Gastroesophageal sphincter (tissue), 4 donors: ENCODE measurements at regions not wholly inside any gene's neighbourhood (a gene's known extent, or its start where the extent isn't known, plus 50 kb on each side); places are given as distances from the start of the nearest gene placed in this dataset.

Experiments
- ATAC-seq: fragments of 150-250 bp; one replicate; pipeline ENCODE4 v1.9.1; 2016; ENCODE audit warnings: mild to moderate bottlenecking, moderate library complexity
- H3K27ac ChIP-seq, 4 donors: fragments of 200-600 bp; sonication (generic) in 3 of 4; 1 replicate in 3 of 4; 2 replicates in 1 of 4; pipeline ENCODE4 v1.5.1; 2016 to 2019
- H3K27me3 ChIP-seq: fragments of 200-600 bp; sonication (generic); one replicate; pipeline ENCODE4 v1.5.1; 2019
- H3K36me3 ChIP-seq, 2 donors: fragments of 200-600 bp; sonication (generic); one replicate each; pipeline ENCODE4 v1.5.1; 2019; ENCODE audit warnings: control low read depth in 1 of 2
- H3K4me1 ChIP-seq, 3 donors: fragments of 200-600 bp; sonication (generic); 1 replicate in 2 of 3; 2 replicates in 1 of 3; pipeline ENCODE4 v1.5.1; 2016 to 2019; ENCODE audit warnings: control low read depth in 2 of 3
- H3K4me3 ChIP-seq, 2 donors: fragments of 200-600 bp; sonication (generic); one replicate each; pipeline ENCODE4 v1.5.1; 2019; ENCODE audit warnings: mild to moderate bottlenecking in 1 of 2, moderate library complexity in 1 of 2
- H3K9me3 ChIP-seq, 3 donors: fragments of 200-600 bp; sonication (generic); one replicate each; pipeline ENCODE4 v1.5.1; 2017 to 2019; ENCODE audit warnings: control low read depth in 2 of 3
- CTCF ChIP-seq, 4 experiments: fragments of 200-600 bp in 2 of 4; fragments of 450-650 bp in 2 of 4; sonication (generic) in 1 of 4; IDR thresholded peaks; one replicate each; pipeline ENCODE4 v1.5.1; 2017 to 2019; ENCODE audit warnings: antibody characterized with exemption in 4 of 4, mild to moderate bottlenecking in 2 of 4, moderate library complexity in 2 of 4
- EP300 ChIP-seq: sonication (generic); formaldehyde crosslinking; IDR thresholded peaks from one replicate; pipeline ENCODE4 v1.6.1; 2017; ENCODE audit warnings: antibody characterized with exemption, mild to moderate bottlenecking
- POLR2A ChIP-seq, 2 donors: fragments of 450-650 bp; IDR thresholded peaks; one replicate each; pipeline ENCODE4 v1.6.1; 2017; ENCODE audit warnings: antibody characterized with exemption in 2 of 2, mild to moderate bottlenecking in 2 of 2, moderate library complexity in 1 of 2
- POLR2AphosphoS5 ChIP-seq: sonication (generic); formaldehyde crosslinking; IDR thresholded peaks from one replicate; pipeline ENCODE4 v1.6.1; 2017; ENCODE audit warnings: antibody characterized with exemption
- WGBS, 2 donors: methylation state at CpG; one replicate each; pipeline ENCODE4 v1.1.5; 2018; ENCODE audit warnings: low coverage in 1 of 2; 5-methylcytosine and 5-hydroxymethylcytosine counted together

DNA sequence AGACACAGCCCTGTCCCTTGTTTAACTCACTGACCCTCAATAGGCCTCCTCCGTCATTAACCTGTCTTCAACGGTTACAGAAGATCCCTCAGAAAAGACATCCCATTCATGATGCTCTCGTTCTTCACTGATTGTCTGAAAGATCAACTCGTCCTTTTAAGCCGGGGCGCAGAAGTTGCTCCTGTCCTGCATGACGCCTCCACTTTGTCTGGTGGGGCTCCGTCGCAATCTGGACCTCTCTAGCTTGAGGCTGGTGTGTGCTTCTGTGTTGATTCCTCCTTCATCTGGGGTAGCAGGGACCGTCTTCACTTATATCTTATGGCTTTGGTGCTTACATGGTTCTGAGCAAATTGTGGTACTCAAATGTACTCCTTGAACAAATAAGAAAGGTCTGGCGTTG, 766.0 kb upstream of the PCDH9 start:
- no peaks in the 10 kb centered on the region for H3K9me3 ChIP-seq
- no peaks in the 10 kb centered on the region for H3K27me3 ChIP-seq
- no peak for ATAC-seq
- no peak overlapping the region for H3K4me3 ChIP-seq
- H3K4me1 ChIP-seq = no peaks in the 10 kb centered on the region
- WGBS, 2 donors = 91 to 92% methylated on average over 5 to 10 of the region's 11 CpGs
- H3K27ac ChIP-seq = no peak overlapping the region
- no peaks in the 10 kb centered on the region for H3K36me3 ChIP-seq
- no peak for TF ChIP-seq POLR2AphosphoS5

GRCh38 chr13:67990868-67991267, 760.7 kb upstream of the PCDH9 start:
- Histone ChIP-seq H3K36me3 (no peaks in the 10 kb centered on the region), H3K9me3 (no peaks in the 10 kb centered on the region), H3K27me3 (no peaks in the 10 kb centered on the region), H3K4me3 (no peak overlapping the region), H3K4me1 (no peaks in the 10 kb centered on the region), H3K27ac (no peak overlapping the region)
- ATAC-seq = no peak
- TF ChIP-seq POLR2A (IDR thresholded peaks at IDR 0.05) (no peak), EP300 (no peak), POLR2AphosphoS5 (no peak), CTCF (IDR thresholded peaks at IDR 0.05) (no peak)
- WGBS, 2 donors = 85 to 94% methylated on average over 3 to 4 of the region's 4 CpGs

DNA sequence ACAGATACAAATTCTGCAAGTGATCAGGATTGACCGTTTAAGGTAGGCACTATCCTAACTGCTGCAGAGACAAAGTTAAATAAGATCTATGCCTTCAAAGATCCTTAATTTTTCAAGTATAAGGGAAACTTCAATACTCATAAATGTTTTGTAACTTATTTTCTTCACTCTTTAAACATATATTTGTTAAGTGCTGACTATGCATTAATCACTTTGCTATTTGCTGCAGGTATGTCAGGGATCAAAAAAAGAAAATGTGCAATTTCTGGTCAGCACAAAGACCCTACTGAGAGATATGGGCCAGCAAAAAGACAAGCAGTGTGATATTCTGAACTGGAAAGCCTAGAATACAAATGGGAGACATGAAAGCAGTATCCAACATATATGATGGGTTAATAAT, 756.1 kb upstream of the PCDH9 start:
- Histone ChIP-seq H3K27ac (no peak overlapping the region), H3K36me3 (no peaks in the 10 kb centered on the region), H3K4me3 (no peak overlapping the region), H3K4me1 (no peaks in the 10 kb centered on the region), H3K9me3 (no peaks in the 10 kb centered on the region), H3K27me3 (no peaks in the 10 kb centered on the region)
- ATAC-seq = no peak
- no peak for TF ChIP-seq CTCF (IDR thresholded peaks at IDR 0.05)
- TF ChIP-seq EP300 = no peak
- no peak for TF ChIP-seq POLR2A (IDR thresholded peaks at IDR 0.05)
- no peak for TF ChIP-seq POLR2AphosphoS5
- 57 to 100% methylated on average over 1 of the region's 1 CpG for WGBS, 2 donors

DNA sequence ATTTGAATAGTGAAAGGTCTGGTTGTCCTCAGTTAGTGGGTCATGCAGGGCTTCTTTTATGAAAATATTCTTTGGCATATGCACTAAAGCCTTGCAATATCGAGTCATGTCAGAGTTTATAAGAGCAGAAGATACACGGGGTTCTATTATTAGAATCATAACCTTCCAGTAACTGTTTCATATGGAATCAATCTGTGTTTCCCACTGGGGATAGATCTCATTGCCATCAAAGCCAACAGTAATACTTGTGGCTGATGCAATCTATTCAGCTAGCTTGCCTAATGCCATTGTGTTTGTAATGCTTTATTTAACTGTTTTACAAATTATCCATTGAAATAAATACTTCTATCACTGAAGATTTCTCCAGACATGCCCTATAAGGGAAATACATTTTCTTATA, 746.9 kb upstream of the PCDH9 start:
- H3K27me3 ChIP-seq = no peaks in the 10 kb centered on the region
- H3K9me3 ChIP-seq = no peaks in the 10 kb centered on the region
- H3K36me3 ChIP-seq = no peaks in the 10 kb centered on the region
- no peaks in the 10 kb centered on the region for H3K4me1 ChIP-seq
- H3K4me3 ChIP-seq = no peak overlapping the region
- 10 to 53% methylated on average over 2 of the region's 2 CpGs for WGBS, 2 donors
- TF ChIP-seq POLR2AphosphoS5 (no peak), CTCF (IDR thresholded peaks at IDR 0.05) (no peak), EP300 (no peak), POLR2A (IDR thresholded peaks at IDR 0.05) (no peak)
- H3K27ac ChIP-seq = no peak overlapping the region
- ATAC-seq = no peak

GRCh38 chr13:67971291-67971690, 741.2 kb upstream of the PCDH9 start:
- 75 to 76% methylated on average over 5 of the region's 5 CpGs for WGBS, 2 donors
- H3K36me3 ChIP-seq = no peaks in the 10 kb centered on the region
- H3K27me3 ChIP-seq = no peaks in the 10 kb centered on the region
- ATAC-seq = no peak
- no peak overlapping the region for H3K27ac ChIP-seq
- TF ChIP-seq POLR2AphosphoS5 (no peak), EP300 (no peak), POLR2A (IDR thresholded peaks at IDR 0.05) (no peak), CTCF (IDR thresholded peaks at IDR 0.05) (no peak)
- no peak overlapping the region for H3K4me3 ChIP-seq
- H3K9me3 ChIP-seq = no peaks in the 10 kb centered on the region
- no peaks in the 10 kb centered on the region for H3K4me1 ChIP-seq

GRCh38 chr13:67967031-67967430, 736.9 kb upstream of the PCDH9 start:
- no peaks in the 10 kb centered on the region for H3K36me3 ChIP-seq
- H3K9me3 ChIP-seq = no peaks in the 10 kb centered on the region
- H3K27ac ChIP-seq = no peak overlapping the region
- no peaks in the 10 kb centered on the region for H3K4me1 ChIP-seq
- 88 to 100% methylated on average over 1 of the region's 1 CpG for WGBS, 2 donors
- no peaks in the 10 kb centered on the region for H3K27me3 ChIP-seq
- TF ChIP-seq CTCF (IDR thresholded peaks at IDR 0.05) (no peak), POLR2AphosphoS5 (no peak), POLR2A (IDR thresholded peaks at IDR 0.05) (no peak), EP300 (no peak)
- H3K4me3 ChIP-seq = no peak overlapping the region
- no peak for ATAC-seq
